Mucosa of gallbladder (tissue), 1 donor: ENCODE measurements at regions not wholly inside any gene's neighbourhood (a gene's known extent, or its start where the extent isn't known, plus 50 kb on each side); places are given as distances from the start of the nearest gene placed in this dataset.
A peak's percentile ranks its signal among the peaks of the same experiment; 100 is the strongest.

ENCODE experiments used
- DNase-seq: peaks from one replicate; pipeline ENCODE4 v3.0.0-alpha.2; 2020; ENCODE audit warnings: low spot score
- donor health status: DM: no; HTN: no; CAD: no.

DNA sequence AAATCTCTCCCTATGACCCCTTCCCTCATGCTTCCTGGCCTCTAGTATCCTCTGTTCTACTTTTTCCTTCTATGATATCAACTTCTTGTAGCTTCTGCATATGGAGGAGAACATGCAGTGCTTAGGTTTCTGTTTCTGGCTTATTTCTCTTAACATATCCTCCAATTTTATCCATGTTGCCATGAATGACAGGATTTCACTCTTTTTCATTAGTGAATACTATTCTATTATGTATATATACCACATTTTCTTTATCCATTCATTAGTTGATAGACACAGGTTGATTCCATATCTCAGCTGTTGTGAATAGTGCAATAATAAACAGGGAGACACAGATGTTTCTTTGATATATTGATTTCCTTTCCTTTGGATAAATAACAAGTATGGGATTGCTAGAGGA is 123.3 kb upstream of the SESN3 start:
- DNase-seq = no peak

DNA sequence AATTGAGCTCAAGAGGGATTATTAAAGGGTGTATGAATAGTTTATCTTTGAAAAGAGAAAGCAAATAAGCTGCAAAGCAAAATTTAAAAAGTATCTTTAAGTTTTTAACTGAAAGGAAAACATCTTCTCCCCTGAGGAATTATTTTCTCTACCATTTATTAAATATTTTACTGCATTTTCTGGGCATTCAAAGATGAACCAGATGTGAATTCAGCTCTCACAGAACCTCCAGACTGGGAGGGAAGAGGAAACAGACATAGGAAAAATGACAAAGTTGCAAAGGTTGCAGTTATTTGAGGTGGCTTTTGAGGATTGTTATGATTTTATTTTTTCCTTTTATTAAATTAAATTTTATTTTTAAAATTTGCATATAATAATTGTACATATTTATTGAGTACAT is 122.7 kb upstream of the SESN3 start:
- no peak for DNase-seq

DNA sequence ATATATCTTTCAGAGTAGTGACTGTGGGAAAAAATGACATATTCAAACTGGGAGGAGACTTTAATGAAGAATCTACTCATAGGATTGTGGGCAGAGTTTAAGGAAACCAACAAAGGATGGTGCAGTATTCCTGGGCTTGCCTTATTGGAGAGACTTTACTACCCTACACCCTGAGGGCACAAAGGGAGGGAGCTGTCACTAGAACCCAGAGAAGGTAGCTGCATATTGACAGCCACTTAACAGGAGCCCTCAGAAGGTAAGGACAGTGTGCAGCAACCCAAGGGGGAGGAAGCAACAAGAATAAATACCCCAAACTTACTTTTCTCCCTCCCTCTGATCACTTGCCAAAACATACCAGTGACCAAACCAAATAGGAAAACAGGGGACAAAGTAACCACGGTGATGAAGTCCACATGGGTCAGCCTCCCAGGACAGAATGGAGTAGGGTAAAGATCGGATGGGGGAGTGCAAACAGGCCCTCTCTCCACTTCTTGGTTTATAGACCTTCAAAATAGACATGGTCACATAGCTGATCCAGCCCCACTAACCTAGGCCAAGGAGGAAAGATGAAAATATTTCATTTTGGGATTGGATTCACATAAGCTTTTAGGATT is 121.8 kb upstream of the SESN3 start:
- DNase-seq = no peak

DNA sequence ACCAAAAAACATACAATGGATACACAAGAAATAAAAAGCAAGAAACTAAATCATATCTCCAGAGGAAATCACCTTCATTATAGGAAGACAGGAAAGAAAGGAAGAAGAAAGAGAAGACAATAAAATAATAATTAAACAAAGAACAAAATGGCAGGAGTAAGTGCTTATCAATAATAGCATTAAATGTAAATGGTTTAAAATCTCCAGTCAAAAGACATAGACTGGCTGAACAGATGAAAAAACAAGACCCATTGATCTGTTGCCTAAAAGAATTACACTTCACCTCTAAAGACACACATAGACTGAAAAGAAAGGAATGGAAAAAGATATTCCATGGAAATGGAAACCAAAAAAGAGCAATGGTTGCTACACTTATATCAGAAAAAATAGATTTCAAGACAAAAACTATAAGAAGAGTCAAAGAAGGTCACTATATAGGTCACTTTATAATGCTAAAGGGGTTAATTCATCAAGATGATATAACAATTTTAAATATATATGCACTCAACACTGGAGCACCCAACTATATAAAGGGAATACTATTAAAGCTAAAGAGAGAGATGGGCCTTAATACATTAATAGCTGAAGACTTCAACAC is 118.4 kb upstream of the SESN3 start:
- DNase-seq = no peak

DNA sequence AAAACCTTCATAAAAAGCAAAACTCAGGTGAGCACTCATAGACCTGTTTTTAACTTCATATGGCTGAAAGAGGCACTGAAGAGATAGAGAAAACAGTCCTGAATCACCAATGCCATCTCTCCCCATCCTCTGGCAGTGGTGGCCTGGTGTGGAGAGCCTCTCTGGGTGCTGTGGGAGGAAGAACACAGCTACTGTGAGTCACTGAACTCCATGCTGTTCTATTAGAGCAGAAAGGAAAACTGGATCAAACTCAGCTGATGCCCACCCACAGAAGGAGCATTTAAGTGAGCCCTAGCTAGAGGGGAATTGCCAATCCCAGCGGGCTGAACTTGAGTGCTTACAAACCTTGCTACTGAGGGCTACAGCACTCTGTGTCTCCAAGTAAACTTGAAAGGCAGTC is 115.3 kb upstream of the SESN3 start:
- DNase-seq = no peak

DNA sequence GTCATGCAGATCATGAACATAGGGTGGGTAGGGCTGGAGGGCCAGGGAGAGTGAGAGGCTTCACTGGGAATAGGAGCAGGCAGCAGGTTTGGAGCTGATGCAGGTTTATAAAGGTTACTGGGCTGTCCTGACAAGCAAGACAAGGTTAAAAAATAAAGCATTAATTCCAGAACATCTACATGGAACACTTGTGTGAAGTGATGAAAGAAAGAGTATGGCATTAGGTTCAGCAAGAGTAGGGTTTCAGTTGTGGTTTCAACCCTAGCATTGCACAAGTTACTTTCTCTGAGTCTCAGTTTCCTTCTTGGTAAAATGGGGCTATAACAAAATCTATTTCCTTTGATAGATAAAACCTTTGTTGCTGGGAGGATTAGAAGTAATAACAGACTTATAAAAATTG is 114.6 kb upstream of the SESN3 start:
- no peak for DNase-seq

DNA sequence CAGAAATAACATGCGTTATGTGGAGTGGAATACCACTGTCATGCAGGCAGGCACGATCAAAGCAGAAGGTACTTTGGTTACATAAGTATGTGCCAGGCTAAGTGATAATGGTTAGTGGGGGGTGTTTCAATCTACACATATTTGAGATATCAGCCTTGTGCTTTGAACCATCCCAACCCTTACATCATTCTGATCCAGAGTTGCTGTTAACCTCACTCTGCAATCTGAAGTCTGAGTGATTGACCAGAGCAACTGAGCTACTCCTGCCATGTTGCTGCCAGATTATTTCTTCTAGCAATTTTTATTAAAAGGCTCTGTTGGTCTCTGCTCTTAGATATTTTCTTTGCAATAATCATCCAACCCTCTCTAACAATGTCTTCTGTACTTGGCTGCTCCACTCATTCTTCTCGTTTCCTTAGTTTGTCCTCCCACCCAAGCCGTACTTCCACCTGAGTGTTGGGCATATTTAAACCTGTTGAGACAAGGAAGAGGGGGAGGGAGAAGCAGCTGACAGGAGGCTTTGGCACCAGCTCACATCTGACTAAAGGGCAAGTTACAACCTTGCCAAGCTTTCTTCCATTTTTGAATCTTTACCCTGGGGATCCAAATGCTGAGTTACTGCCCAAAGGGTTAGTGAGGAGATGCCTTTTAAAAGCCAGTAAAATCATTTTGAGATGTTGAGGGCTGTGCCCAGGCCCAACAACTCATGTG is 114.1 kb upstream of the SESN3 start:
- DNase-seq = no peak

DNA sequence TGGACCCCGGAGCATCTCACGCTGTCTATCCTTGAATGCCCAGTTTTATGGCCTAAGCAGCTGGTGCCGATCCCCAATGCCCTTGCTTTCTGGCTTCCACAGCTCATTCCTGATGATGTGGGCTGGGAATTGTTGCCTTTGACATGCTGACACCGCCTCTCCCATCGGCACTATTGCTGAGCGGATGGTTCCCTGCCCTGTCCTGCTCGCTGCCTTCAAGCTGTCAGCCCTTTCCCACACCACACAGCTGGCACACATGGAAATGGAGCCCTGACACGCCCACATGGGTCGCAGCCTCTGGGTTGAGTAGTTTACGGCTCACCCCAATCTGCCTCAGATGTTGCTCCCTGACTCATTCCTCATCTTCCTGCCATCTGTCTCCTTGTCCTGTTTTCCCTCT is 110.2 kb upstream of the SESN3 start:
- no peak for DNase-seq

DNA sequence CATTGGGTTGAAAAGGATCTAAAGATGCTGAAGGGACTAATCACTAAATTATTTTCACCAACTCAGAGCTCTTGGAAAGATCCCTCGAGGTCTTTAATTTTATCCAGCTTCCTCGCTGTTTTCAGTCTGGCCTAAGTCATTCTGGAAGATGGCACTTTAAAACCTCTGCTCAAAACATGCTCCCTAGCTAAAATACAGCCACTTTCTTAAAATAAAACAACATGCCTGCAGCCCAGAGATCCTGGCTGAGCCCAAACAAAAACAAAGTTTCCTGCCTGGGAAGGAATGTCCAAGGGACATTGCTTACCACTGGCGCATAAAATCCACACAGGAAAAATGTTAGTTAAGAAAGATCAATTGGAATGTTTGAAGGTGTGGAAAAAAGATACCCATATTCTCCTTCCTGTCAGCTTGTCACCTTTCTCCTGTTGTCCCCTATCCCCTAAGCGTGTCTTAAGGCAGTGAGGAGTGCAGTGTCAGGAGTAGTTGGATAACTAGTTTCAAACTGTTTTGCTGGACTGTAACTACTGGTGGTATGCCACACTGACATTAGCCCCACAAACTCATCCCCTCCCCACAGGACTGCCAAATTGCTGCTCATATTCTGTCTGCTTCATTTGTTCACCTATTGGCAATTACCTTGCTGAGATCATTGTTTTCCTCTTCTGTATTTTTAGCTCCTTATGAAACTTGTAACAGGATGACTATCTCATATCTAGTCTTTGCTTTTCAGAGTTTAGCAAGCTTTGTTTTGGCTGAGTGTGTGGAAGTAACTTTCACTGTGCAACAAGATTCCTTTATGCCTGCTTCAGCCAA is 108.3 kb upstream of the SESN3 start:
- no peak for DNase-seq

DNA sequence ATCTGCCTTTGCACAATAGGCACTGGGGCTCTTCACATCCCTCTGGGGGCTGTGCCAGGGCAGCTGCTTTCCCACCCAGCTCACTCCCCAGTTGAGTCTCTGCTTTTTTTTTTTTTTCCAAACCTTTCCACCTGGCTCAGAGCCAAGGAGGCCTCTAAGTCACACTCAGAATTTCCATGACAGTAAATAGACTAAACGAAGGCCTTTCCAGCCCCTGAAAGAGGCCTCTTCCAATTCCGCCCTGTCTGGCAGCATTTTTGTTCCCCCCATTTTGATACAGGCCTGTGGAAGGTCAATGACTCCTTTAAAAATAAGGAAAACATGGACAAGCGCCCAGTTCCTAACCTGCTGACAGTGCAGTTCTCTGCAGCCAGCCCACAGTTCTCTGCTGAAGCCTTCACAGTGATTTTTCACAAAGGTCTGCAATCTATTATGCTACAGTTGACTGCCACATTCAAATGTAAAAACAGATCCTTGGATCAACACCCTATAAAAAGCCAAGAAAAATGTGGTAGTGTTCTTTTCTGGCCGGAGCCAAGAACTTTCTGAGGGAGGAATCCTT is 107.5 kb upstream of the SESN3 start:
- peak; percentile 69 for DNase-seq

DNA sequence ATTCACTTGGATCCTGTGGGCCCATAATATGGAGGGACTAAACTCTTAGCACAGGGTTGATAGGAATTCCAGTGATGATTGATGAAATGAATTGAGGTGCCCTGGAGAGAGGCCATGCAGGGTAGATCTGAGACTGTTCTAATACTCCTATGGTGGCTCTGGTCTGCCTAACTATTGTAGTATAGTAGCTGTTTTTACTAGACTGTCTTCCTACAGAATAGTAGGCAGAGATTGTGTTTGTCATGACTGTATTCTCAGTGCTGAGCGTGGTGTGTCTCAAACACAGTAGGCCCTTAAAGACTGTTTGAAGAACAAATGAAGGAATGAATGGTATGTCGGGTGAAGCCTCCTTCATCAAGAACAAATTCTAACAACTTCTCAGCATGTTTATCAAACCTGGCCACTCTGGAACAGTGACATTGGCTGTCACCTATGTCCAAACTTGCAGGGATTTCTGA is 107.0 kb upstream of the SESN3 start:
- DNase-seq = no peak

DNA sequence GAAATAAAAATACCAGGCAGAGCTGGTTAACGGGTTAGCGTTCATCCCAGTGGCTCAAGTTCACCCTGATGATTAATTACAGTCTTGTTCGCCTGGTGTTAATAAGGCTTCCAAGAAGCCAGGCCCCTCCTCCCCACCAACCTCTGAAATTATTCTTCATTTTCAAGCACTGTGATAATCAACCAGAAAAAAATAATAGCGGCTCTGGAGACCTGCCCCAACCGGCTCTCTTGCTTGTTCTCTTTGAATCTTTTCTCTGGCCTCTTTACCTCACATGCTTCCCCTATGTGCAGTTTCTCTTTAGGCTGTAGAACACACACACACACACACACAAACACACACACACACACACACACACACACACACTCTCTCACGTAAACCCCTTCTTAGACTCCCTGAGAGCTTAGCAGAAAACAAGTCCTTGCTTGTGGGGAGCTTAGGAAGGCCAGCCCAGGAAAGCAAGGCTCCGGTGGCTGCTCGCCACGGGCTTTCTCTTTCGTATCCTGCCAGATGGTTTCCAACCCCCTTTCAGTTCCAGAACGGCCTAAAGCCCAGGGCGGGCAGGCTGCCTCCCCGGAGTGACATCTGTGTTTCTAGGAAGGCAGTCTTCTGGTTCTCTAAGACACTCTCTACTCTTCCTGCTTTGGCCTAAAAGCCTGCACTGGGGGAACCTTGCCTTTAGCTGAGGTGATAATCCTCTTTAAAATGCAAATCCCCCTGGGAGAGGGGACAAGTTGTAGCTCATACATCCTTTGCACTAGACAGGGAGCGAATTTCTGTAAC is 106.4 kb upstream of the SESN3 start:
- peak; percentile 37 for DNase-seq

DNA sequence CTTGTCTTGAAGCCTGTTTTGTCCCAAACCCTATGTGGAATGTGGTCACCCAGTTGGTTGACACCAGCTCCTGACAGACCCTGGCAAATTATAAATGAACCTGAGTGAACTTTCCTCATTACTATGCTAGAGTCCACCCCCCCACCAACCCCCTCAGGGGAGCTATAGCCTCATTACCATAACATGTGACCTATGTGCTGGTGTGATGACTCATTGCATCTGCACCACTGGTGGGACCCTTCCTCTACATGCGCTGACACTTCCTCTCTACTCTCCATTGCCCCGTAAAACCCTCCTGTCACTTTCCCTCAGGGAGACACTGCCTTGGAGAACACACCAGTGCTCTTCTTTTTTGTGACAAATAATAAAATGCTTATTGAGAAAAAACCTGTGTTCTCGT is 105.0 kb upstream of the SESN3 start:
- DNase-seq = no peak

DNA sequence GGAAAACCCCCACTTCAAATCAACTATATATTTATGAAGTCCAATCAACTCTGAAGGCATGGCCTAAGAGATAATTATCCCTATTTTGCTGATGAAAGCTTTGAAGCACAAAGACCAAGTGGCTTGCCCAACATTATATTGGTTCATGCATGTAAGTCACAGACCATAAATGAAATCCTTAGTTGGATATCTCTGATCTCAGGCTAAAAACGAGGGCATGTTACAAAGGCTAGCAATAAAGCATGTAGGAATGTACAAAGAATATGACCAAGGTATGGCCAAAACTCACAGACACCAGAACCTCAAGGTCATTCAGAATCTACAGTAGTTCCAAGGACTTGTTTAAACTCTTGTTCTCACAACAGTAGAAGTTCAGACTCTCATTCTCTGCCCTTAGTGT is 100.2 kb upstream of the SESN3 start:
- DNase-seq = no peak

DNA sequence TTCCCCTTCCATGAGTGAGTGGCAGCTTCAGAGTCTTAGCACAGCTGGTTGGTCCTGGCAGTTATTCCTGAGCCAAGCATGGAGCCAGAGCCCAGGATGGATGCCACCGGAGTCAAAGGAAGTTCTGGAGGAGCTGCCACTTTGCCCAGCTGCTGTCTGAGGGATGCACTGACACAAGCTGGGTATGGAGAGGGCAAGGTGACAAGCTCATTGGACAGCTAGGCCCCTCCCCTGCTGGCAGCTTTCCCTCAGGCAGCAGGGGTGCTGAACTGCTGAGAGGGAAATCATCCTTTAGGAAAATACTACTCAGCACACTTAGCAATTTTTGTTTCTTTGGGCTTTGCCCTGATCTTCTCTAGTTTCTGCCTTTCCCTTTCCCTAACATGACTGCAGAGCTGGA is 99.3 kb upstream of the SESN3 start:
- no peak for DNase-seq

DNA sequence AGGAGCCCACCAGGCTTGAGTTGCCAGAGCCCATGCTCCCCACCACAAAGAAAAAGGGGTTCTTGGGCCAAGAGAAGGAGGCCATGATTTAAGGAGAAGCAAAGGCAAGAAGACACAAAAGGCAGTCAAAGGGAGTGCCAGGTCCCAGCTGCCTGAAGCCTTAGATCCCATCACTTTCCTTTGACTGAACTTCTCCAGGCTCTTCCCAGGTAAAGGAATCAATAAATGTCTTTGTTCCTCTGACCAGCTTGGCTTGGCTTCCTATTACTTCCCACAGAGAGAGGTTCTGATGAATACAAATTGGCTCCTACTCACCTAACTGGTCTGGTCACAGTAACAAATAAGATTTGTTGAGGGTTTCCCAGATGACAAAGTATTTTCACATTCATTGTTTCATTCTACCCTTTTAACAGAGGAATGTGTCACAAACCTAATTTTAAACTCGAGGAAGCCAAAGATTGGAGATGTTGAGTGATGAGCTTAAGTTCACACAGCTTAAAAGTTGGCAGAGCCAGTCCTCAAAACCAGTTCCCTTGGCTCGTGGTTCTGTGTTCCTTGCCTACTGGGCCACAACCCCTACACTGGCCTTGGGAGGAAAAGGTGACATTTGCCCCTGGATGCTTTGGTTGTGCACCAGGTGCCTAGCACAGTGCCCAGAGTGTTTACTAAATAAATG is 96.4 kb upstream of the SESN3 start:
- no peak for DNase-seq

DNA sequence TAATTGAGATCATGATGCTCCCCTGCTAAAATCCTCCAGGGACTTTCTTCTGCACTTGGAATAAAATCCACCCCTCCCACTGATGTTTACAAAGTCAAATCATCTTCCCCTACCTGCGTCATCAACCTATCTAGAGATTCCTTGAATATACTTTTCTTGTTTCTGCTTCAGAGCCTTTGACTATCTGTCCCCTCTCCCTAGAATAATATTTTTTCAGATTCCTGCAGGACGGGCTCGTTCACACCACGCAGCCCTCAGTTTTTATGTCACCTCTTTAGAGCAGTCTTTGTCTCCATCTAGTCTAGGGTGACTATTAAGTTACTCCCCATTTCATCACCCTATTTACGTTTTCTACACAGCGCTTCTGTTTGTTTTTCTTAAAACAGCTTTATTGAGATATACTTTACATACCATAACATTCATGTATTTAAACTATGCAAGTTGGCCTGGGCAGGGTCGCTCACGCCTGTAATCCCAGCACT is 94.8 kb upstream of the SESN3 start:
- DNase-seq = no peak

DNA sequence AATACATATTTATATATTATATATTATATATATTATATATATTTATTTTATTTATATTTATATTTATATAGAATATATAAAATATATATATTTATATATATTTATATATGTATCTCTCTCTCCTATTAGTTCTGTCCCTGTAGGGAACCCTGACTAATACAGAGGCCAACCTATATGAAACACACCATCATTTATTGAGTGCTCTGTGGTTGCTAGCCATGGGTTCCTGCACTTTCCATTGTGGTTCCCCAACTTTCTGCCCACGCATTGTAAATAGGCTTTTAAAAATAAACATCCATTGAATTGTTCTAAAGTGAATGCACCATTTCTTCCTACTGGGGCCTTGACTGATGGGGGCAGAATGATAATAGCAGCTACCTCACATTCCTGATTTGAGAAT is 93.8 kb upstream of the SESN3 start:
- no peak for DNase-seq

DNA sequence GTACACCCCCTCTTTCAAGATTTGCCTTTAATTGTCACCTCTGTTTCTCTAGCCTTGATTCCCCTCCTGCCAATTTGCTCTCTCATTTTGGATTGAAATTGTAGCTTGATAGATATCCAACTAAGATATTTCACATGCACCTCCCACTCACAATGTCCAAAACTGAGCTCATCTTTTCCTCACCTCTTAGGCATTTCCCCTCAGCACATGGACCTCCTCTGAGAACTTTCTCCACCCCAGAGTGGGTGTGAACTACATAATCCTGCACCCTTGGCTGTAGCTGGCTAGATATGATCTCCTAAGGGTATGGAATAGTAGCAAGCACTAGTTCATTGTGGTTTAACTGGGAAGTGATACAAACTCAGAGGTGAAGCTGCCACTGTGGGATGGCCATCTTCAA is 91.5 kb upstream of the SESN3 start:
- no peak for DNase-seq

DNA sequence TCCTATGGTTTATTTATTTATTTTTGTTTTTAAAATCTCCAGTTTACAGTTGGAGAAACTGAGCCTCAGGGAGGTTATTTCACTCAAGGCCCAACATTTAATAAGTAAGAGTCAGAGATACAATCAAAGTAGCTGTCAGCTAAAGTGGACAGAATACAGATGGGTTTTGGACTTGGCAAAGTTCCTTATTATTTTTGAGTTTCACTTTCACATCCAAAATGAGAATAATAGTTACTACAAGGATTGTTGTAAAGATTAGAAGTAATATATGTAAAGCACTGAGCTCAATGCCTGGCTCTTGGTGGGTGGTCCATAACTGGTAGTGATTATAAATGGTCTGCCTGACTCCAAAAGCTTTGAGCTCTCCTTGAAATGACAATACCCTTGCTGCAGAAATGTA is 87.5 kb upstream of the SESN3 start:
- DNase-seq = no peak
